NCI-H128 (cell line): ENCODE measurements at regions not wholly inside any gene's neighbourhood (a gene's known extent, or its start where the extent isn't known, plus 50 kb on each side); places are given as distances from the start of the nearest gene placed in this dataset.
"Not testable (repeated sequence)": the region's sequence is repeated elsewhere in the genome, so short reads cannot be mapped to it uniquely, and the experiment has no call there.

Experiments used
- DNase-seq: peaks from one replicate; lab custom pipeline; 2025; ENCODE audit not compliant: unreplicated experiment; lab: John Stamatoyannopoulos, UW

DNA sequence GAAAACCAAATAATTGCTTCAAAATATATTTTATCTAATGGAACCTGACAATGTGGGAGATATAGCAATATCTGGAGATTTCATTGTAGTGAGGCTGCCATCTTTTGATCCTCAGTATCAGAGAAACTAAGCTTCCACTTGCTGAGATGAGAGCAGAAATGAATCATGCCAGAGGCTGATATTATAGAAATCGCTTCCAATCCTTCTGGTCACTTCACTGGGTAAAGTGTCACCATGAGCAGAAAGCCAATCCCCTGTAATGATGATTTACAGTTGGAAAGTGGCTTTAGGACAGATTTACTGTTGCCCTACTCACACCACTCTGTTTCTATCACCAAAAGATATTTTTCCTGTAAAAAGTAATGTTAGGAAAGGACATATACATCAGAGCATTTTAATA lies 365.0 kb upstream of the VRK2 start:
- DNase-seq: no peak

DNA sequence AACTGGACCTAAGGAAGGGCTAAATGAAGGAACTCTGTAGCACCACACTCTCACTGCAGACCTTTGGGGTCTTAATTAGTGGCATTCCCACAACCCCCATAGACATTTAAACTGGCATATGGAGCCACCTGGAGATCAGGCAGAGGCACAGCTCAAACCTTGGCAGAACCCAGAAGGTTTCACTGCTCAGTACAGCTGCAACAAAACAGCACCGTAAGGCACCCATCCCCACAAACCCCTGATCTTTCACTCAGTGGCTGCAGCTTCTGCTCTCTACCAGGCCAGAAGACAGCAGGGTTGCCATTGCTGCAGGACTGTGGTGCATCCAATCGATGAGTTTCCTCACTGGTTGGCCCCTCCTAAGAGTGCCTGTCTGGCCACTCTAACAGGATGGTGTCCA lies 361.6 kb upstream of the VRK2 start:
- DNase-seq: no peak

GRCh38 chr2:57692395-57692794 lies 354.2 kb upstream of the VRK2 start:
- DNase-seq: no peak

DNA sequence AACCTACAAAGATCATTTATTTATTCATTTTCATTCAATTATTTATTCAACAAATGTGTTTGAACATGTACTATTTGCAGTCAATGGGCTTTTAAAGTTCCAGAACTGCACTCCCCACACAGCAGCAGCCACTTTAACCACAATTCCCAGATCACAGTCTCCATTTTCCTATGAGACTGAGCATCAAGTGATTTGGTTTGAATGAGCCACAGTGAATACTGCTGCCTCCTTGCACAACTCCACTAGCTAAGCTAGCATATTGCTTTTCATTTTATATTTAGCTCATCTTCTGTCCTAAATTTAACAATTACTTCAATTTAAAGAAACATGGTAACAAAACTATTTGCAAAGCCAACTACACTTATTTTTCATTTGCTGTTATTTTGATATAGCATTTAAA lies 353.4 kb upstream of the VRK2 start:
- DNase-seq: no peak

DNA sequence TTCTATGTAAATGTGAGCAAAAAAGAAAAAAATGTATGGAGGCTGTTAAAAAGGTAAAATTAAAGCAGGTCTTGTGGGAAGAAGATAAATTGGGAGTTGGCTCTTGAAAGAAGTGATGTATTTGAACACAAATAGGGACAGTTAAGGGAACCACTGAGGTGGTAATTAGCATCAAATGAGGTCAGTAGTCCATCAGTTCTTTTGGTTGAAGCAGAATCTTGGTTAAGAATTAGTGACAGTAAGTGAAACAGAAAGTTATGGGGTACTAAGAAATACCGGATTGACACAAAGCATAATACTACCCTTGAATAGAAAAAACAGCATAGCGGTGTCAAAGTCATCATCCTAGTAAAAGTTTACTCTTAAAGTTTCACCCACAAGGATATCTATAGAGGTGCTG lies 352.6 kb upstream of the VRK2 start:
- DNase-seq: no peak

GRCh38 chr2:57696016-57696415 lies 350.6 kb upstream of the VRK2 start:
- no peak for DNase-seq

- DNase-seq: no peak
Observed at GRCh38 chr2:57698392-57698791, 348.2 kb upstream of the VRK2 start.

DNA sequence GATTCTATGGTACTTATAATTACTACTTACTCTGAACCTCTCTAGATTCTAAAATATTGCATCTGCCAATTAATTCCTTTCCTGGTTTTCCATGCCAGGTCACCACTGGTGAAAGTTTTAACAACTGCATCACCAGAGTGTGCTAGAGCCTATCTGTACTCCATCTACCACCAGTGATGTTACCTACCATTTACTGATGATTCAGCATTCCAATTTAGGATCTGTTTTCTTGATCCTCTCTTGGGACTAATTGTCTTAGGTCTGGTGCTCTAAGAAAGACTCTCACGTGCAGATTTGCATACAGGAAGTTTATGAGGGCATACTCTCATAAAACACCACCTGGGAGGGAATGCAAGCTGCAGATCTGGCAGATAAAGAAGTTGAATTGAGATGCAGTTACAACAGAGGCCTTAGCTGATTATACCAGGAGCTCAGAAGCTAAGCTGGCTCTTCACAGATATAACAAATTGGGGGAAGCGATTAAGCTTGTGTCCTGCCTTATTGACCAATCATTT lies 347.6 kb upstream of the VRK2 start:
- no peak for DNase-seq

DNA sequence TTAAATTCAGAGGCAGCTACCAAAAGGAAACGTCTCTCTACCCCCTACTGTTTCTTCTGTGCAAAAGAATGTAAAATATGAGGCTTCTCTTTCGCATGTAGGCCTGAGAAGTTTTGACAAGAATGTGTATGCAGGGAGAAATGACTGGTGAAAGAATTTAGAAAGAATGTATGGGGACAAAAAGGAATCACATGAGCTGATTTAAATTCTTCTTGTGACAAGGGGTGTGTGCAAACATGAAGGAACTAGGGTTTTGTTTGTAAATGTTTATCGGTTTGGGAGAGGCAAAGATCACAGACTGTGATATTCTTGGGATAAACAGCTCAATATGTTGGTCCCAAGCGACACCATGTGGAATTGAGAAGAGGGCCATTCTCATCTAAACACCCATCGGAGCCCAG lies 345.2 kb upstream of the VRK2 start:
- DNase-seq: no peak

DNA sequence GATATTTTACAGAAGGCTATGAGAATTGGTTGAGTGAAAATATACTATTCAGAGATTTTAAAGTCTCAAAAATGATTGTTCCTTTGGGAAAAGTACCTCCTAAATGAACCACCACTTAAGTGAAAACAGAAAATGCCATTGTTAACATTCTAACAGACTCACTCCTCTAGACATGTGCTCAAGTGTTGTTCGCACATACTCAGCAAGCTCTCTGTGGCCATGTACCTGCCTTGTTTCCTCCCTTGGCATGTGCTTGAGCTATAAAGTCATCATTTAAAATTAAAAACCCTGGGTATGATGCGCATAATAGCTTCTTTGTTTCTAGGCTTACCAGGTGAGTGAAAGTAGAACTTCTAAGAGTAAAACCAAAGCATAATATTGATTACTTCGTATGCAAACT lies 343.2 kb upstream of the VRK2 start:
- no peak for DNase-seq

- DNase-seq: not testable (repeated sequence)
Observed at GRCh38 chr2:57707794-57708193, 338.8 kb upstream of the VRK2 start.

DNA sequence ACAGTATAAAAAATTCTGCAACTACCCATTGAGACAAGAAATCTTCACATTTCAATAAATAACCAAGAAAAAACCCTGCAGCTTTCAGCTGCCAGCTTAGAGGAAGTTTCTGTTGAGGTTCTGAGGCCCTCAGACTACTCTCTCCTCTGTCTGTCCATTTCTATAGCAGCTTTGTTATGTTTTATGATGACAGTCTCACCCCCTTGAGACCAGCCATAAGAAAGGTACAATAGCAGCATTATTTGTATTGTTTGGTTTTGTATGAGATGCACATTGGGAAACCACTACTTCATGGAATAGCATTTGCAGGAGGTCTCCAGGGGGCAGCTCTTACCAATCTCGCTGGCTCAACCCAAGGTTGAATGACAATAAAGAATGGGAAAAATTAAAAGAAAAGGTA lies 334.6 kb upstream of the VRK2 start:
- DNase-seq: peak; percentile 38

DNA sequence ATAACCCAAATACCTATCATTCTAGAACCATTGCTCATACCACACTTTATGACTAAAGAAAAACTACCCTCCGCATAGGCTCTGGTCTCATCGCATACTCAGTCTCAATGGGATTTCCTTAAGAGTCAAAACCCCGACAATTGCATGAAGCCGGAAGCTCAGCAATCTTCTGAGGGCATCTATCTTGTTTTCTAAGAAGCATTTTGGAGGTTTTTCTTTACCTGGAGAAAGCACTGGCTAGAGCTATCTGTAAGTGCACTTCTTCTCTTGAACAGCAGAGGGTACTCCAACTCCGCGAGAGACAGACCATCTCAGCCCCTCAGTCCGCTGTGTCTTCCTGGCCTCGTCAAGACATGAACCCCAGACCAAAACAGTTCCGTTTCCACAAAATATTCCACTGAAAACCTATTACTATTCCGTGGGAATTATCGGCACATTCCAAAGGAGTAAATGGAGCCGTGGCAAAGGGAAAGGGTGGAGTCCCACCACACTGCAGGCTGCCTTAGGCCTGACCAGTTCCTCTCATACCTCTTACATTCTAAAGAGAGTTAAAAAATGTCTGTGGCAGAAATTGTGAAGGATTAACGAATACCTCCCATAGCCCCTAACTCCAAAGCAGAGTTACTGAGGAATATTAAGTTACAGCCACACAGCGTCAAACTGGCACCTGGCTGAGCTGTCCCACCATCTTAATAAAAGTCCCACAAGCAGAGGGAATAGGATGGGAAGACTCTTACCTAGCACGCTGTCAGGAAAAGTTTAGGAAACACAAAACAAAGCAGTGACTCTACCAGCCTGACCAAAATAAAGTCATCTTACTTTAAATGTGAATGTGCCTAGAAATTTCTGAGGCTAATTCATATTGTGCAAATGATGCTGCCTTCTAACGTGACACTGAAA lies 325.6 kb upstream of the VRK2 start:
- DNase-seq: no peak

DNA sequence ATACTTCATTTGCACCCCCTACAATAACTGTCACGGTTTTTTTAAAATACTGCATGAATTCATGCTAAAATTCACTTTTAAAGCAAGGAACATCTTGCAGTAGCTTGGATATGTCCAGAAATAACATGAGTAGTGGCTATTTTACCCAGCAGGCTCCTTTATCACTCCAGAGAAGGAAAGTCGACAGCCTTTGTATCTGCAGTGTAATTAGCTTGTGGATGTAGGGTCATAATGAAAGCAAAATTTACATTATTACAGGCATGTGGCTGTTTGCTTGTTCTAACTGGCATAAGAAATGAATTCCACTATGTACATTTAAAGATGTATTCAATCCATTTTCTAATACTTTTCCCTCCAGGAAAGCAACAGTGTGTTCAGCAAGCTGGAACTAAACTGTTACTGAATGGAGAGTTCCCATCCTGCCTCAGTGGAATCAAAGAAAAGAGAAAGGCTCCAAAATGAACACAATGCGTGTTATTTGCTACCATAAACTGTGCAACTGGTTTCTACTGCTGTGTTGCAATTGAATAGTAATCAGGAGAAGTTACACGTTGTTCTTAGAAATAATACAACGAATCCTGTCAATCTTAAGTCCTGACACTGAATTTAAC lies 321.2 kb upstream of the VRK2 start:
- DNase-seq: no peak

DNA sequence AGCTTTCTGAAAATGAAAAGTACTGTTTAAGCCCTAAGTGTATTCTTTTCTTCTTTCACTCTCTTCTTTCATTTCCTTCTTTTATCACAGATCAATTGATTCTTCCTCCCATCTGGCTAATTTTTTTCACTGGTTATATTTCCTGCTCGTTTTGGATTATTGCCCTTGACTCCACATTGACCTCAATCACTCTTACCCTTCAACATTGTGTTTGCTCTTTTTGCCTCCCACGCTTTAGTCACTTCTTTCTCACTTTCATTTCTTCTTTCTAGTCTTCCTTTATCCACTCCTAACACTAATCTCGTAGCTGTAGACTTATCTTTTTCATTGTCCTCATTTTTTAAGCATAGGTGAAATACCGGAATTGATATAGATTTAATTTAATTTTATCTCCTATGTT lies 320.3 kb upstream of the VRK2 start:
- no peak for DNase-seq

DNA sequence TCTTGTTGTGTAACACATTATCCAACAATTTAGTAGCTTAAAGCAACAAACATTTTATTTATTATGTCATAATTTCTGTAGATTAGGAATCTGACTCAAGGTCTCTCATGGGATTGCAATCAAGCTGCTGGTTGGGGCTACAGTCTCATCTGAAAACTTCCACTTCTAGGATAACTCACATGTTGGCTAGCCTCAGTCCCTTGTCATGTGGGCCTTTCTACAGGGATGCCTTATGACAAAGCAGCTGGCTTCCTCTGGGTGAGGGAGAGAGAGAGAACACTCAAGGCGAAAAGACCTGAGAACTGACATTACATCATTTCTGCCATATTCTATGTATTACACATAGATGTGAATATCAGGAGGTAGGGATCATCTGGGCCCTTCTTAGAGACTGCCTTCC lies 317.9 kb upstream of the VRK2 start:
- no peak for DNase-seq

DNA sequence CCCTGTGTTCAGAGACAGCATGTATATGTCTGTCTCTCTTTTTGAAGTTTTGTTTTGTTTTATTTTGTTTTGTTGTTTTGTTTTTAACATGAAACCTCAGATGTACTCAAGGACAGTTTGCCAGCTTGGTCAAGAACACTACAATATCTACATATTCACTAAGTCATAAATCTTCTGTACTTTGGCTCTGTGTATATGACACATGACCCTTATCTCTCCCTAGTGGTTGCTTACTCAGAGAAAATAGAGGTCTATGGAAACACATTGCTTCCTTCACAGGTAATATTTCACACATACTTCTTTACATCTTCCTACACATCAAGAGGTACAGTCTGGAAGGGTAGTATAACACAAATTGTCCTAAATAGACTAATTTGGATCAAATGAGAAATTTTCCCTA lies 312.6 kb upstream of the VRK2 start:
- no peak for DNase-seq

GRCh38 chr2:57740891-57741290 lies 305.7 kb upstream of the VRK2 start:
- peak; percentile 19 for DNase-seq

DNA sequence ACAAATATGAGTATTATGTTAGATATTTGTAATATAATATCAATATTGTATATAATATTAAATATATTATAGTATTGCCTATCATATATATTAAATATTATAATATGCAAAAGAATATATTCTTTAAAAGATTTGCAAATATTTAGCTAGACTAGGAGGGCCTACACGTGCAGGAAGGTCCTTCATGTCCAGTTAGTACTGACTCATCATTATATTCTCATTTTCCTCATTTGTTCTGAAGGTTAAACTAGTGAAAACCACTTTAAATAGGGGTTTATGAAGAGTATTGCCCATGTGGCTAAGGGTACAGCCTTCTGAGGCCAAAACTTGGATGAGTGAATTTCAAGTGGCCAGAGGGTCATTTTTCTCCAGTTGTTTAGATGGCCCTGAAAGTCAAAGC lies 293.0 kb upstream of the VRK2 start:
- DNase-seq: no peak

DNA sequence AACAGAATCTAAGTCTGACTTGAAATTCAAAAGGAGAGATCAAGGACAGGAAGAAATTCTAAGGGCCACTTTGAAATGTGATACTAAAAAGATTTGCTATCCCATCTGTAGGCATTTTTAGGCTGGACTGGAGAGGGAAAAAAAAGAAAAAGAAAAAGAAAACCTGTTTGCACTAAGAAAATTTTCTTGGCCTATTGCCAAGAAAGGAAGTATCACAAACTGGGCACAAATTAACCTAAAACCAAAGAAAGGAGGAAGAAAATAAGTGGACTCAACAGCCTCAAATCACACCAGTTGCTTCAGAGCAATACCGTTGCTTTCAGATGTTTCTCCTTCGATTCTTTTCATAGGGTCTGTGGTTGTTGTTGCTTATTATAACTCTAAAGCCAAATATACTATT lies 287.9 kb upstream of the VRK2 start:
- DNase-seq: no peak

DNA sequence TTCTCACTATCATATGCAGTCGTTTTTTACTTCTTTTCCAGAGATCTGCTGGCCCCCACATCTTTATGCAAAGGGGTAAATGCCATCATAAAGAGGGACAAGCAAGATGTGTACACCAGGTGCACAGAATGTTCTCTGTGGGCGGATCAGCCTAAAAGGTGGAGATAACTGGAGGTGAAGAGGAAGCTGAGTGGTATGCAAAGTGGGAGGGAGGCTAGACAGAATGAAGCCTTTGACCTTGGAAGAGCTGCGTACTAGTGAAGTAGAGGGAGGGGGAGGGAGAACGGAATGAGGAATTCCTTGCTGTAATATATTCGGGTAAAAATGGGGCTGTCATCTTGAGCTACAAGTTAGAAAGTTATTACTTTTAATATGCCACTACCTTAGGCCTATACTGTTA lies 287.5 kb upstream of the VRK2 start:
- no peak for DNase-seq

GRCh38 chr2:57759822-57760300 lies 286.7 kb upstream of the VRK2 start:
- peak; percentile 51 for DNase-seq
